Bronchial epithelial cell (primary cell): ENCODE measurements at regions not wholly inside any gene's neighbourhood (a gene's known extent, or its start where the extent isn't known, plus 50 kb on each side); places are given as distances from the start of the nearest gene placed in this dataset.
"Not testable (repeated sequence)": the region's sequence is repeated elsewhere in the genome, so short reads cannot be mapped to it uniquely, and the experiment has no call there.

Source experiments
- DNase-seq: peaks from one replicate; pipeline ENCODE4 v3.0.0-alpha.2; 2010; ENCODE audit warnings: low read depth
- FAIRE-seq: peaks from 2 replicates; lab custom pipeline; 2011; peaks lifted over from hg19 to GRCh38; lab: Jason Lieb, UNC
- H3K27me3 ChIP-seq: 2 replicates; pipeline ENCODE4 v1.5.1; 2011; ENCODE audit warnings: low read length; ENCODE audit not compliant: control insufficient read depth, insufficient read depth
- H3K36me3 ChIP-seq: 2 replicates; pipeline ENCODE4 v1.5.1; 2011; ENCODE audit warnings: low read length; ENCODE audit not compliant: control insufficient read depth, insufficient read depth
- H3K4me3 ChIP-seq: 2 replicates; pipeline ENCODE4 v1.5.1; 2011; ENCODE audit warnings: mild to moderate bottlenecking, low read depth, low read length, control low read depth
- TF ChIP-seq, protein P1 (sequence below): IDR thresholded peaks from 2 replicates; pipeline ENCODE4 v1.5.1; 2011; ENCODE audit warnings: mild to moderate bottlenecking, moderate library complexity, low read length, control low read depth, inconsistent platforms; ENCODE audit not compliant: insufficient read depth, severe bottlenecking

DNA sequence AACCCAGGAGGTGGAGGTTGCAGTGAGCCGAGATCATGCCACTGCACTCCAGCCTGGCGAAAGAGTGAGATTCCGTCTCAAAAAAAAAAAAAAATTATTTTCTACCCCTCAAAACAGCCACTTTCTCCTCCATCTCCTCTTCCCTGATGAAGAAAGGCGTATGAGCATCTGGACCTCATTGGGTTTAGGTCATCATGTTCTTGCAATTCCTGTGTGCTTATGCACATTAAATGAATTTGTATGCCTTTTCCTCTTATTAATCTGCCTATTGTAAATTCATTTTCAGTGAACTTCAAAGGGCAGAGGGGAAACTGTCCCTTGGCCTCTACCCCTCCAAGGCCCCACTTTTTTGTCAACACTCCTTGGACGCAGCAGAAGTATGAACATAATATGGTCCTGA lies 117.8 kb downstream of the RPLP1 start:
- FAIRE-seq (no peak), DNase-seq (no peak)
- TF ChIP-seq, protein P1, sequence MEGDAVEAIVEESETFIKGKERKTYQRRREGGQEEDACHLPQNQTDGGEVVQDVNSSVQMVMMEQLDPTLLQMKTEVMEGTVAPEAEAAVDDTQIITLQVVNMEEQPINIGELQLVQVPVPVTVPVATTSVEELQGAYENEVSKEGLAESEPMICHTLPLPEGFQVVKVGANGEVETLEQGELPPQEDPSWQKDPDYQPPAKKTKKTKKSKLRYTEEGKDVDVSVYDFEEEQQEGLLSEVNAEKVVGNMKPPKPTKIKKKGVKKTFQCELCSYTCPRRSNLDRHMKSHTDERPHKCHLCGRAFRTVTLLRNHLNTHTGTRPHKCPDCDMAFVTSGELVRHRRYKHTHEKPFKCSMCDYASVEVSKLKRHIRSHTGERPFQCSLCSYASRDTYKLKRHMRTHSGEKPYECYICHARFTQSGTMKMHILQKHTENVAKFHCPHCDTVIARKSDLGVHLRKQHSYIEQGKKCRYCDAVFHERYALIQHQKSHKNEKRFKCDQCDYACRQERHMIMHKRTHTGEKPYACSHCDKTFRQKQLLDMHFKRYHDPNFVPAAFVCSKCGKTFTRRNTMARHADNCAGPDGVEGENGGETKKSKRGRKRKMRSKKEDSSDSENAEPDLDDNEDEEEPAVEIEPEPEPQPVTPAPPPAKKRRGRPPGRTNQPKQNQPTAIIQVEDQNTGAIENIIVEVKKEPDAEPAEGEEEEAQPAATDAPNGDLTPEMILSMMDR, result no peak
- Histone ChIP-seq H3K27me3 (peaks cover 28% of the 10 kb centered on the region), H3K4me3 (no peak overlapping the region), H3K36me3 (no peaks in the 10 kb centered on the region)

DNA sequence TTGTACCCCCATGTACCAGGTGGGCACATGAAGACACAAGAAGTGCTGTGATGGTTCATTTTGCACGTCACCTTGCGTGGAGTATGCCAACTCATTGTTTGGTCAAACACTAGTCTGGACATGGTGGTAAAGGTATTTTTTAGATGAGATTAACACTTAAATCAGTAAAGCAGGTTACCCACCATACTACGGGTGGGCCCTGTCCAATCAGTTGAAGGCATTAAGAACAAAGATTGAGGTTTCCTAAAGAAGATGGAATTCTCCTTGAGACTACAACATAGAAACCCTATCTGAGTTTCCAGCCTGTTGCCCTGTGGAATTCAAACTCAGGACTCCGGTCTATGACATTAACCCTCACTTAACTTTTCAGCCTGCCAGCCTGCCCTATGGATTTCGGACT lies 118.4 kb downstream of the RPLP1 start:
- no peak for DNase-seq
- Histone ChIP-seq H3K4me3 (no peak overlapping the region), H3K36me3 (no peaks in the 10 kb centered on the region), H3K27me3 (peaks cover 29% of the 10 kb centered on the region)
- no peak for FAIRE-seq
- TF ChIP-seq, protein P1, result no peak

DNA sequence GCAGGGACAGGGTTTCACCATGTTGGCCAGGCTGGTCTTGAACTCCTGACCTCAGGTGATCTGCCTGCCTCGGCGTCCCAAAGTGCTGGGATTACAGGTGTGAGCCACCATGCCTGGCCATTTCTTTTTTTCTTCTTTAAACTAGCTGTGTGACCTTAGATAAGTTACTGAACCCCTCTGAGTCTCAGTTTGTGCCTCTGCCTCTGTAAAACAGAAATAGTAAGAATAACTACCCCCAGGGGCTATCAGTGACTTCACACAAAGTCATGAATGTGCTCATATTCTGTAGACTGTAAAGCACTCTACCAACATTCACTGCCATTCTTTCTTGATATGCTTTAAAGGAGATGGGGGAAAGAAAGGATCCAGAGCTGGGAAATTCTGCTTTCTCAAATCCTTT lies 120.7 kb downstream of the RPLP1 start:
- H3K4me3 ChIP-seq, DNase-seq, H3K36me3 ChIP-seq, FAIRE-seq: not testable (repeated sequence)
- peaks cover 44% of the 10 kb centered on the region for H3K27me3 ChIP-seq

GRCh38 chr15:69573815-69574475 lies 121.3 kb downstream of the RPLP1 start:
- TF ChIP-seq, protein P1, result no peak
- Histone ChIP-seq H3K36me3 (no peaks in the 10 kb centered on the region), H3K4me3 (no peak overlapping the region), H3K27me3 (peaks cover 48% of the 10 kb centered on the region)
- peak; percentile 20 for DNase-seq
- no peak for FAIRE-seq

DNA sequence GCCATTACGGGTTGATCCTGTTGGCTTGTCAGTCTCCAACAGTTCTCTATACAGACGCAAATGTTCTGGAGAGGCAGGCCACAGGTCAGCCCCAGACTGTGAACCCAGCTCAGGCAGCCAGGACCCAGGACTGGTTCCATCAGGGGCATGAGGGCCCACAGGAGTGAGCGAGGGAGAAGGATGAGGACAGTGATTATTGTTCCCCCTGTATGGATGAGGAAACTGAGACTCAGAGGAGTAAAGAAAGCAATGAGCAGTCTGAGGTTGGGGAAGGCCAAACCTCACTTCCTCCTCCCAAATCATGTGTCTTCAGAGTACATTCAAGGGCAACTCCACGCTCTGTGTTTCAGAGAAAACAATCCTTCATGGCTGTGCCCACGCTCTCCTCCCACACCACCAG lies 121.9 kb downstream of the RPLP1 start:
- no peaks in the 10 kb centered on the region for H3K36me3 ChIP-seq
- no peak overlapping the region for H3K4me3 ChIP-seq
- peak; percentile 91 for FAIRE-seq
- DNase-seq, result no peak
- TF ChIP-seq, protein P1, result no peak
- H3K27me3 ChIP-seq, result peaks cover 52% of the 10 kb centered on the region

DNA sequence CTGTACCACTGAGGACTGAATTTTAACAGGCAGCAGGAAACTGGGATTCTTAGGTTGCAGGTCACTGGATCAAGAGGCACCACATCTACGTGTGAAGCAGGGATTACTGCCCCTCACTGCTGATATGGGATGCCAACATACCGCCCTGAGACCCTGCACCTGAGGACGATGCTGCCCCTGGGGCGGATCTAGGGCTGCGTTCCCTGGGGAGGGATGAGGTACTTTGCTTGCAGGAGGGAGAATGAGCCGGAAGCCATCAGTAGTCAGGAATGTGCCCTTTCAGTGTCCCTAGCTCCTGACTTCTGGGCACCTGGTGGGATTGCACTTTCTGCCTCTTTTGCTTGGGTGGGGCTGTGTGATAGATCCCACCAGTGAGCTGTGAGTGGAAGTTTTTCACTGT lies 122.8 kb downstream of the RPLP1 start:
- TF ChIP-seq, protein P1, result no peak
- FAIRE-seq, result no peak
- no peak for DNase-seq
- peaks cover 56% of the 10 kb centered on the region for H3K27me3 ChIP-seq
- H3K4me3 ChIP-seq, result no peak overlapping the region
- no peaks in the 10 kb centered on the region for H3K36me3 ChIP-seq
